Mucosa of descending colon (tissue), 3 donors: ENCODE measurements at regions not wholly inside any gene's neighbourhood (a gene's known extent, or its start where the extent isn't known, plus 50 kb on each side); places are given as distances from the start of the nearest gene placed in this dataset.
"Not testable (repeated sequence)": the region's sequence is repeated elsewhere in the genome, so short reads cannot be mapped to it uniquely, and the experiment has no call there.

Experiments used
- ATAC-seq: fragments of 200-7000 bp; cut with Tn5 transposase; one replicate; pipeline ENCODE4 v1.9.1; 2020; ENCODE audit warnings: mild to moderate bottlenecking, moderate library complexity
- DNase-seq, 3 donors: peaks; one replicate each; pipeline ENCODE4 v3.0.0-alpha.2; 2020
- H3K36me3 ChIP-seq: fragments of 200-600 bp; one replicate; pipeline ENCODE4 v1.8.0; 2021; ENCODE audit warnings: low read depth, mild to moderate bottlenecking
- H3K4me1 ChIP-seq: fragments of 200-600 bp; one replicate; pipeline ENCODE4 v1.8.0; 2021; ENCODE audit warnings: low read depth, mild to moderate bottlenecking
- H3K4me3 ChIP-seq: fragments of 200-600 bp; one replicate; pipeline ENCODE4 v1.8.0; 2021; ENCODE audit warnings: mild to moderate bottlenecking
- H3K9me3 ChIP-seq: fragments of 200-600 bp; one replicate; pipeline ENCODE4 v1.8.0; 2021; ENCODE audit warnings: mild to moderate bottlenecking
- intact Hi-C, 2 donors: fragments of 100-400 bp; cut with DNase I in 1 of 2; cut with micrococcal nuclease in 1 of 2; formaldehyde crosslinking; loops; one replicate each; pipeline versions ENCODE4 v1.11.0 to v1.11.1; 2022; cut with DNase I, micrococcal nuclease
- TF ChIP-seq, protein P1 (sequence below): fragments of 200-600 bp; IDR thresholded peaks from one replicate; pipeline ENCODE4 v1.8.0; 2022; ENCODE audit warnings: antibody characterized with exemption, mild to moderate bottlenecking
- donor health status: DM: no; HTN: no; CAD: no; lungs with moderate emphysema.
- donor health status: DM: no; HTN: no; CAD: no.
- donor health status: DM: no; HTN: yes; CAD: no.

DNA sequence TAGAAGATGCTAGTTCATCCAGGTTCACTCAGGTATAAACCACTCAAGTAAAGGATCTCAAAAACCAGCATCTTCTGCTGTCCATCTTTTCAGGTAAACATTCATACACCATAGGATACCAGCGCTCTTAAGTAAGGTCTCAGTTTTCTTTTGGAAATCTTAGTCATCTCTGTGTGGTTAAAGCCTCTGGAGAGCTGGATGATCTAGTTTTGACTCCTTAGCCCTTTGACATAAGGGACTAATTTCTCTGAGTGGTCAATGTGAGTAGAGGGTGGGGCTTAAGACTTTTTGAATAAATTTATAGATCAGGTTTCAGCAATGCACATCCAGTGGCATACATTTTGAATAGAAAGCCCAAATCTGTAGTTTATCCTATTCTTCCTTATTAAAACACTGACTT, 92.3 kb downstream of the CTH start:
- intact Hi-C loops, result no loop called here
- peaks cover 11% of the 10 kb centered on the region for H3K4me1 ChIP-seq
- TF ChIP-seq, protein P1, sequence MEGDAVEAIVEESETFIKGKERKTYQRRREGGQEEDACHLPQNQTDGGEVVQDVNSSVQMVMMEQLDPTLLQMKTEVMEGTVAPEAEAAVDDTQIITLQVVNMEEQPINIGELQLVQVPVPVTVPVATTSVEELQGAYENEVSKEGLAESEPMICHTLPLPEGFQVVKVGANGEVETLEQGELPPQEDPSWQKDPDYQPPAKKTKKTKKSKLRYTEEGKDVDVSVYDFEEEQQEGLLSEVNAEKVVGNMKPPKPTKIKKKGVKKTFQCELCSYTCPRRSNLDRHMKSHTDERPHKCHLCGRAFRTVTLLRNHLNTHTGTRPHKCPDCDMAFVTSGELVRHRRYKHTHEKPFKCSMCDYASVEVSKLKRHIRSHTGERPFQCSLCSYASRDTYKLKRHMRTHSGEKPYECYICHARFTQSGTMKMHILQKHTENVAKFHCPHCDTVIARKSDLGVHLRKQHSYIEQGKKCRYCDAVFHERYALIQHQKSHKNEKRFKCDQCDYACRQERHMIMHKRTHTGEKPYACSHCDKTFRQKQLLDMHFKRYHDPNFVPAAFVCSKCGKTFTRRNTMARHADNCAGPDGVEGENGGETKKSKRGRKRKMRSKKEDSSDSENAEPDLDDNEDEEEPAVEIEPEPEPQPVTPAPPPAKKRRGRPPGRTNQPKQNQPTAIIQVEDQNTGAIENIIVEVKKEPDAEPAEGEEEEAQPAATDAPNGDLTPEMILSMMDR, result no peak
- no peaks in the 10 kb centered on the region for H3K36me3 ChIP-seq
- H3K9me3 ChIP-seq, result no peaks in the 10 kb centered on the region
- ATAC-seq (no peak), DNase-seq (no peak)
- no peak overlapping the region for H3K4me3 ChIP-seq

GRCh38 chr1:70504176-70504820, 93.2 kb downstream of the CTH start:
- Histone ChIP-seq H3K4me3 (no peak overlapping the region), H3K4me1 (peaks cover 11% of the 10 kb centered on the region), H3K9me3 (no peaks in the 10 kb centered on the region), H3K36me3 (no peaks in the 10 kb centered on the region)
- DNase-seq (peak in 1 of 3 donors; percentile 78), ATAC-seq (peak; percentile 97)
- intact Hi-C loops, result no loop called here
- TF ChIP-seq, protein P1, result no peak

DNA sequence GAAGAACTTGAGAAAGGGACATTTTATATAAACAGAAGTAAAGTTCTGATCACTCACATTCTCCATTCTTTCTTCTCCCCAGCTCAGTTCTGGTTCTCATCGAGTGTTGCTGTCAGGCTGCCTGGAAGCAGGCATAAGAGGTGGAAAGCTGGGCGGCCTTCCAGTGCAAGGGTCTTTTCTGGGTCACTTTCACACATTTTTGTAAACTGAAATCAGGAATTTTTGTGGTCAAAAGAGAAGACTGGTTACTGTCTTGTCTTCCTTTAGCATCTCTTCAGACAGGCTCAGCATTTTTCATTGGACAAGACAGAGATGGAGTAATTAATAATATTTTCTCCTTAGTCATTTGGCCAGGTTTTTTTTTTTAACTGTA, 93.7 kb downstream of the CTH start:
- Histone ChIP-seq H3K4me3 (no peak overlapping the region), H3K9me3 (no peaks in the 10 kb centered on the region), H3K36me3 (no peaks in the 10 kb centered on the region), H3K4me1 (peaks cover 11% of the 10 kb centered on the region)
- intact Hi-C loops, result no loop called here
- DNase-seq (peak in 1 of 3 donors; percentile 20), ATAC-seq (peak; percentile 14)
- TF ChIP-seq, protein P1, result no peak

GRCh38 chr1:70507991-70508390, 96.9 kb downstream of the CTH start:
- DNase-seq, ATAC-seq, H3K36me3 ChIP-seq, H3K9me3 ChIP-seq, intact Hi-C loops, H3K4me3 ChIP-seq: not testable (repeated sequence)
- H3K4me1 ChIP-seq, result peaks cover 11% of the 10 kb centered on the region

DNA sequence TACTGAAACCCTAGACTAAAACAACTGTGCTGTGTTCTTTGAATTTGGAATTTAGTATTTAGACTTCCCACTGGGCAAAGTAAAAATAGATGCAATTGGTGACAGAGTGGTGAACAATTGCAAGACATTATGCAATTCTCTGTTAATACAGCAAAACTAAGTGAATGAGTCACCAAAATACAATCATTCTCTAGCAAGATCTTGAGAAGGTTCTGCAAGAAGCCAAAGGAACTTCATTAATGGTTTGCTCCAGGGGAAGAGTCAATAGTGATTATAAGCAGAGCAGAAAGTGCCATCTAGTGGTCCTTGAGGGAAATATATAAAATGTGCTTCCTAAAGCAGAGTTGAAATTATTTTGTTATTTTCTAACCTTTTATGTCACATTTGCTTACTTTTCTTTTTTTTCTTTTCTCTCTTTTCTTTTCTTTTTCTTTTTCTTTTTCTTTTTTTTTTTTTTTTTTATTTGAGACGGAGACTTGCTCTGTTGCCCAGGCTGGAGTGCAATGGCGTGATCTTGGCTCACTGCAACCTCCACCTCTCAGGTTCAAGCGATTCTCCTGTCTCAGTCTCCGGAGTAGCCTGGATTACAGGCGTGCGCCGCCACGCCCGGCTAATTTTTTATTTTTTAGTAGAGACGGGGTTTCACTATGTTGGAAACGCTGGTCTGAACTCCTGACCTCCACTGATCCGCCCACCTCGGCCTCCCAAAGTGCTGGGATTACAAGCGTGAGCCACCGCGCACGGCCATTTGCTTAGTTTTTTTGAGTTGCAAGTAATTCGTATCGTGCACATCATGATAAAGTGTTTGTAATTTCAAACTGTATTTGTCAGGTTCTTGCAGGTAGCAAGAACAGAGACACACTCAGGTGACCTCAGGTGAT, 99.2 kb downstream of the CTH start:
- DNase-seq (peak in 1 of 3 donors; percentile 8), ATAC-seq (peak; percentile 82)
- intact Hi-C loops, result loop anchor here in 1 of 2 donors (2.0 to 5.0 kb wide), 2 partner anchors 73 to 378 kb away; no protein-coding TSS in a partner anchor
- Histone ChIP-seq H3K9me3 (no peaks in the 10 kb centered on the region), H3K36me3 (no peaks in the 10 kb centered on the region), H3K4me3 (no peak overlapping the region), H3K4me1 (no peaks in the 10 kb centered on the region)
- TF ChIP-seq, protein P1, result peak; percentile 28

GRCh38 chr1:70517444-70517843, 106.4 kb downstream of the CTH start:
- DNase-seq (no peak), ATAC-seq (no peak)
- TF ChIP-seq, protein P1, result no peak
- Histone ChIP-seq H3K36me3 (no peaks in the 10 kb centered on the region), H3K4me1 (no peaks in the 10 kb centered on the region), H3K9me3 (no peaks in the 10 kb centered on the region), H3K4me3 (no peak overlapping the region)
- intact Hi-C loops, result no loop called here
